SK-N-MC (cell line): ENCODE measurements at regions not wholly inside any gene's neighbourhood (a gene's known extent, or its start where the extent isn't known, plus 50 kb on each side); places are given as distances from the start of the nearest gene placed in this dataset.

Experiments used
- DNase-seq: peaks from one replicate; pipeline ENCODE4 v3.0.0-alpha.2; 2011; ENCODE audit warnings: low read depth, low spot score
- H3K27ac ChIP-seq: fragments of 200-600 bp; sonication (generic); 2 replicates; pipeline ENCODE4 v1.5.1; 2016; ENCODE audit warnings: mixed run types
- H3K36me3 ChIP-seq: fragments of 200-600 bp; sonication (generic); 2 replicates; pipeline ENCODE4 v1.6.1; 2017; ENCODE audit warnings: antibody characterized with exemption, low read length, mixed read lengths; ENCODE audit not compliant: insufficient read depth
- H3K4me3 ChIP-seq: fragments of 200-600 bp; sonication (generic); 2 replicates; pipeline ENCODE4 v1.5.1; 2016
- H3K9ac ChIP-seq: fragments of 200-600 bp; sonication (generic); 2 replicates; pipeline ENCODE4 v1.8.0; 2017; ENCODE audit warnings: mixed run types, mixed read lengths; ENCODE audit not compliant: insufficient read length
- H3K9me3 ChIP-seq: fragments of 200-600 bp; sonication (generic); 2 replicates; pipeline ENCODE4 v1.6.1; 2017; ENCODE audit warnings: low read depth, mild to moderate bottlenecking, antibody characterized with exemption, low read length, moderate library complexity, mixed read lengths
- EZH2 ChIP-seq: fragments of 200-600 bp; sonication (generic); IDR thresholded peaks from one replicate; pipeline ENCODE4 v1.6.1; 2017; ENCODE audit warnings: antibody characterized with exemption
- FOXP2 ChIP-seq: optimal IDR thresholded peaks from 2 replicates; pipeline ENCODE3; 2011; ENCODE audit warnings: mild to moderate bottlenecking, moderate library complexity; ENCODE audit not compliant: insufficient read depth; ENCODE audit errors: extremely low read length, control extremely low read depth
- POLR2AphosphoS5 ChIP-seq: IDR thresholded peaks from 2 replicates; pipeline ENCODE4 v1.6.1; 2012; ENCODE audit warnings: mild to moderate bottlenecking, low read depth, low read length, borderline replicate concordance

DNA sequence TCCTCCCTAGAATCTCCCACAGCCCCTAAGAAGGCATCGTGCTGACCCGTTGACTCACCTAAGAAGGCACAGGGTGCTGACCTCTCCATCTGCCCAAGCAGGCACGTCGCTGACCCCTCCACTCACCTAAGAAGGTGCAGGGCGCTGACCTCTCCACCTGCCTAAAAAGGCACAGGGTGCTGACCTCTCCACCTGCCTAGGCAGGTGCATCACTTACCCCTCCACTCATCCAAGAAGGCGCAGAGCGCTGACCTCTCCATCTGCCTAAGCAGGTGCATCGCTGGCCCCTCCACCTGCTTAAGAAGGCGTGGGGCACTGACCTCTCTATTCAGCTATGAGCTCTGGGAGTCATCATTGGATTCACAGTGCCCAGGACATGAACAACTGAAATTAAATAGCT is 54.4 kb upstream of the FCN1 start:
- Histone ChIP-seq H3K27ac (no peak overlapping the region), H3K9ac (no peak overlapping the region), H3K4me3 (no peak overlapping the region), H3K9me3 (no peaks in the 10 kb centered on the region), H3K36me3 (no peaks in the 10 kb centered on the region)
- no peak for TF ChIP-seq FOXP2
- no peak for DNase-seq

GRCh38 chr9:134975253-134975652 is 57.5 kb upstream of the FCN1 start:
- no peak overlapping the region for H3K4me3 ChIP-seq
- no peak overlapping the region for H3K9ac ChIP-seq
- no peak overlapping the region for H3K27ac ChIP-seq
- H3K9me3 ChIP-seq, result no peaks in the 10 kb centered on the region
- TF ChIP-seq POLR2AphosphoS5 (no peak), FOXP2 (no peak), EZH2 (no peak)
- no peak for DNase-seq
- H3K36me3 ChIP-seq, result no peaks in the 10 kb centered on the region

DNA sequence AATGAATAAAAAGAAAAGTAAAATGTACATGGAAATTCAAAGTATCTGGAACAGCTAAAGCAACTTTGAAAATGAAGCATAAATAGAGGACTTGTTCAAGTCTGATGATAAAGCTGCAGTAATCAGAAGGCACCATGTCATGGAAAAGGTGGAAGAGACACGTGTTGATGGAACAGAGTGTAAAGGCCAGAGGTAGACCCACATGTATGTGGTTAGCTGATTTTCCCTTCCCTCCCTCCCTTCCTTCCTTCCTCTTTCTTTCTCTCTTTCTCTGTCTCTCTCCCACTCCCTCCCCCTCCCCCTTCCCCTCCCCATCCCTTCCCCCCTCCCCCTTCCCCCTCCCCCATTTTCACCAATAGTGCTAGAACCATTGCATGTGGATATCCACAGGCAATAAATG is 58.7 kb upstream of the FCN1 start:
- Histone ChIP-seq H3K27ac (no peak overlapping the region), H3K9ac (no peak overlapping the region), H3K9me3 (no peaks in the 10 kb centered on the region), H3K4me3 (no peak overlapping the region), H3K36me3 (no peaks in the 10 kb centered on the region)
- no peak for TF ChIP-seq FOXP2
- TF ChIP-seq POLR2AphosphoS5, result no peak
- no peak for TF ChIP-seq EZH2
- no peak for DNase-seq

- Histone ChIP-seq H3K4me3 (no peak overlapping the region), H3K9ac (no peak overlapping the region), H3K9me3 (no peaks in the 10 kb centered on the region), H3K36me3 (no peaks in the 10 kb centered on the region), H3K27ac (no peak overlapping the region)
- DNase-seq, result no peak
- TF ChIP-seq FOXP2 (no peak), EZH2 (no peak), POLR2AphosphoS5 (no peak)
Observed at GRCh38 chr9:134978272-134978671, 60.6 kb upstream of the FCN1 start.

- H3K36me3 ChIP-seq, result no peaks in the 10 kb centered on the region
- H3K9ac ChIP-seq, result no peak overlapping the region
- H3K27ac ChIP-seq, result no peak overlapping the region
- DNase-seq, result no peak
- TF ChIP-seq POLR2AphosphoS5 (no peak), FOXP2 (no peak), EZH2 (no peak)
- no peaks in the 10 kb centered on the region for H3K9me3 ChIP-seq
- H3K4me3 ChIP-seq, result no peak overlapping the region
Observed at GRCh38 chr9:134980516-134980915, 62.8 kb upstream of the FCN1 start.

DNA sequence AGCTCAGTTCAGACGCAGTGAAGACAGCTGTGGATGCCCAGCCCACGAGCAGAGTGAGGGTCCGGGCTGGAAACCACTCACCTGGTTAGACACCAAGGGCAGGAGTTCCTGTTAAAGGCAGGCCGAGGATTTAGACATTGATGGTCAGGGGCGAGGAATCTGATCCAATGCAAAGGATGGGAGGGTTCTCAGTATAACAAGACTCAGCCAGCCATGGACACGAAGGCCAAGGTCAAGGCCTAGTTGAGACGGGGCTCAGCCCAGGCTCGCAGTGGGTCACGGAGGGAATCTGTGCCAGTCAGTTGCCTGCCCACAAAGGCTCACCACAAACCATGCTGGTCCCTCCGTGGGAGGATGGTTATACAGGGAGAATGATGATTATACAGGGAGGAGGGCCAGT is 63.3 kb upstream of the FCN1 start:
- Histone ChIP-seq H3K27ac (no peak overlapping the region), H3K9ac (no peak overlapping the region), H3K9me3 (no peaks in the 10 kb centered on the region), H3K36me3 (no peaks in the 10 kb centered on the region), H3K4me3 (no peak overlapping the region)
- DNase-seq, result no peak
- TF ChIP-seq EZH2, result no peak
- no peak for TF ChIP-seq FOXP2
- no peak for TF ChIP-seq POLR2AphosphoS5

DNA sequence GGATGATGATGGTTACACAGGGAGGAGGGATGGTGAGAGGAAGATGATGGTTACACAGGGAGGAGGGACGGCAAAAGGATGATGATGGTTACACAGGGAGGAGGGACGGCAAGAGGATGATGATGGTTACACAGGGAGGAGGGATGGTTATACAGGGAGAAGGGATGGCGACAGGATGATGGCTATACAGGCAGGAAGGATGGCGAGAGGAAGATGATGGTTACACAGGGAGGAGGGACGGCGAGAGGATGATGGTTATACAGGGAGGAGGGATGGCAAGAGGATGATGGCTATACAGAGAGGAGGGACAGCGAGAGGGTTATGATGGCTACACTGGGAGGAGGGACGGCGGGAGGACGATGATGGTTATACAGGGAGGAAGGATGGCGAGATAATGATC is 64.1 kb upstream of the FCN1 start:
- DNase-seq, result no peak
- H3K9me3 ChIP-seq, result no peaks in the 10 kb centered on the region; the same call in 1 of the 2 replicates
- no peak overlapping the region for H3K9ac ChIP-seq
- no peak for TF ChIP-seq POLR2AphosphoS5
- TF ChIP-seq EZH2, result no peak
- no peak for TF ChIP-seq FOXP2
- H3K36me3 ChIP-seq, result no peaks in the 10 kb centered on the region
- no peak overlapping the region for H3K4me3 ChIP-seq
- no peak overlapping the region for H3K27ac ChIP-seq

- Histone ChIP-seq H3K4me3 (no peak overlapping the region), H3K9me3 (no peaks in the 10 kb centered on the region; the same call in 1 of the 2 replicates), H3K9ac (no peak overlapping the region), H3K36me3 (no peaks in the 10 kb centered on the region), H3K27ac (no peak overlapping the region)
- TF ChIP-seq POLR2AphosphoS5, result no peak
- TF ChIP-seq EZH2, result no peak
- TF ChIP-seq FOXP2, result no peak
- DNase-seq, result no peak
Observed at GRCh38 chr9:134982311-134982710, 64.6 kb upstream of the FCN1 start.

- H3K27ac ChIP-seq, result no peak overlapping the region
- no peak for TF ChIP-seq EZH2
- TF ChIP-seq POLR2AphosphoS5, result no peak
- TF ChIP-seq FOXP2, result no peak
- no peaks in the 10 kb centered on the region; the same call in 1 of the 2 replicates for H3K9me3 ChIP-seq
- no peaks in the 10 kb centered on the region for H3K36me3 ChIP-seq
- no peak overlapping the region for H3K4me3 ChIP-seq
- DNase-seq, result no peak
- no peak overlapping the region for H3K9ac ChIP-seq
Observed at GRCh38 chr9:134983074-134983473, 65.4 kb upstream of the FCN1 start.
